DOHH2 (cell line): ENCODE measurements at regions not wholly inside any gene's neighbourhood (a gene's known extent, or its start where the extent isn't known, plus 50 kb on each side); places are given as distances from the start of the nearest gene placed in this dataset.

Experiments
- H3F3A ChIP-seq: fragments of 200-600 bp; sonication (generic), shearing (Covaris generic); 2 replicates; pipeline ENCODE4 v1.6.0; 2016; ENCODE audit warnings: antibody characterized with exemption, mild to moderate bottlenecking; ENCODE audit not compliant: control insufficient read depth, insufficient read depth
- H3K27ac ChIP-seq: fragments of 200-600 bp; sonication (generic); 2 replicates; pipeline ENCODE4 v1.5.1; 2014; ENCODE audit warnings: low read depth, mild to moderate bottlenecking, low read length, moderate library complexity
- H3K27me3 ChIP-seq: fragments of 200-600 bp; sonication (generic); 2 replicates; pipeline ENCODE4 v1.6.1; 2014; ENCODE audit warnings: mild to moderate bottlenecking, low read length, mixed read lengths; ENCODE audit not compliant: control insufficient read depth
- H3K36me3 ChIP-seq: fragments of 200-600 bp; sonication (generic); 2 replicates; pipeline ENCODE4 v1.6.1; 2014; ENCODE audit warnings: mild to moderate bottlenecking, low read length, moderate library complexity, mixed read lengths; ENCODE audit not compliant: control insufficient read depth
- H3K4me1 ChIP-seq: fragments of 200-600 bp; sonication (generic); 2 replicates; pipeline ENCODE4 v1.6.1; 2014; ENCODE audit warnings: mild to moderate bottlenecking, low read length, mixed read lengths; ENCODE audit not compliant: control insufficient read depth
- H3K4me2 ChIP-seq: fragments of 200-600 bp; sonication (generic); 2 replicates; pipeline ENCODE4 v1.6.0; 2014; ENCODE audit warnings: mild to moderate bottlenecking, low read length, moderate library complexity
- H3K4me3 ChIP-seq: fragments of 200-600 bp; sonication (generic); 2 replicates; pipeline ENCODE4 v1.5.1; 2014; ENCODE audit warnings: mild to moderate bottlenecking, low read length, mixed read lengths
- H3K79me2 ChIP-seq: fragments of 200-600 bp; sonication (generic); 2 replicates; pipeline ENCODE4 v1.6.1; 2014; ENCODE audit warnings: mild to moderate bottlenecking, low read length, mixed read lengths; ENCODE audit not compliant: control insufficient read depth
- H3K9me2 ChIP-seq: fragments of 200-600 bp; sonication (generic); replicated peaks from 2 replicates; pipeline ENCODE4 v1.6.1; 2014; ENCODE audit warnings: mild to moderate bottlenecking, low read length, mixed read lengths; ENCODE audit not compliant: control insufficient read depth
- H3K9me3 ChIP-seq: fragments of 200-600 bp; sonication (generic); 2 replicates; pipeline ENCODE4 v1.6.1; 2014; ENCODE audit warnings: antibody characterized with exemption, low read length, mixed read lengths; ENCODE audit not compliant: control insufficient read depth, insufficient read depth
- H4K20me1 ChIP-seq: fragments of 200-600 bp; sonication (generic); 2 replicates; pipeline ENCODE4 v1.6.0; 2014; ENCODE audit warnings: low read depth, mild to moderate bottlenecking, antibody characterized with exemption, low read length, moderate library complexity; ENCODE audit not compliant: control insufficient read depth, insufficient read depth
- EZH2phosphoT487 ChIP-seq: fragments of 200-600 bp; sonication (generic); IDR thresholded peaks from 2 replicates; pipeline ENCODE4 v1.6.1; 2017; ENCODE audit warnings: borderline replicate concordance, mild to moderate bottlenecking, antibody characterized with exemption, low read length, moderate library complexity, mixed read lengths
- TF ChIP-seq, protein P1 (sequence below): fragments of 200-600 bp; sonication (generic); IDR thresholded peaks from one replicate; pipeline ENCODE4 v1.5.1; 2014; ENCODE audit warnings: antibody characterized with exemption, mild to moderate bottlenecking, low read depth, low read length; ENCODE audit not compliant: poor library complexity, severe bottlenecking

GRCh38 chr22:22387386-22387736, 121.2 kb downstream of the ZNF280B start:
- H3K36me3 ChIP-seq: no peaks in the 10 kb centered on the region; the same call in 1 of the 2 replicates
- H3K27ac ChIP-seq: no peak overlapping the region
- peaks cover 27% of the 10 kb centered on the region for H3K4me1 ChIP-seq
- no peaks in the 10 kb centered on the region for H3K27me3 ChIP-seq
- no peaks in the 10 kb centered on the region for H3K9me2 ChIP-seq
- no peaks in the 10 kb centered on the region for H3K79me2 ChIP-seq
- H3K9me3 ChIP-seq: peaks cover 5% of the 10 kb centered on the region; the same call in 1 of the 2 replicates
- H3K4me2 ChIP-seq: no peak overlapping the region
- H3F3A ChIP-seq: peaks cover 3% of the 10 kb centered on the region; the same call in 1 of the 2 replicates
- no peak overlapping the region for H3K4me3 ChIP-seq
- no peaks in the 10 kb centered on the region for H4K20me1 ChIP-seq
- TF ChIP-seq, protein P1, sequence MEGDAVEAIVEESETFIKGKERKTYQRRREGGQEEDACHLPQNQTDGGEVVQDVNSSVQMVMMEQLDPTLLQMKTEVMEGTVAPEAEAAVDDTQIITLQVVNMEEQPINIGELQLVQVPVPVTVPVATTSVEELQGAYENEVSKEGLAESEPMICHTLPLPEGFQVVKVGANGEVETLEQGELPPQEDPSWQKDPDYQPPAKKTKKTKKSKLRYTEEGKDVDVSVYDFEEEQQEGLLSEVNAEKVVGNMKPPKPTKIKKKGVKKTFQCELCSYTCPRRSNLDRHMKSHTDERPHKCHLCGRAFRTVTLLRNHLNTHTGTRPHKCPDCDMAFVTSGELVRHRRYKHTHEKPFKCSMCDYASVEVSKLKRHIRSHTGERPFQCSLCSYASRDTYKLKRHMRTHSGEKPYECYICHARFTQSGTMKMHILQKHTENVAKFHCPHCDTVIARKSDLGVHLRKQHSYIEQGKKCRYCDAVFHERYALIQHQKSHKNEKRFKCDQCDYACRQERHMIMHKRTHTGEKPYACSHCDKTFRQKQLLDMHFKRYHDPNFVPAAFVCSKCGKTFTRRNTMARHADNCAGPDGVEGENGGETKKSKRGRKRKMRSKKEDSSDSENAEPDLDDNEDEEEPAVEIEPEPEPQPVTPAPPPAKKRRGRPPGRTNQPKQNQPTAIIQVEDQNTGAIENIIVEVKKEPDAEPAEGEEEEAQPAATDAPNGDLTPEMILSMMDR: no peak
- no peak for TF ChIP-seq EZH2phosphoT487

GRCh38 chr22:22388090-22388489, 120.5 kb downstream of the ZNF280B start:
- no peaks in the 10 kb centered on the region for H3K27me3 ChIP-seq
- TF ChIP-seq, protein P1: no peak
- TF ChIP-seq EZH2phosphoT487: no peak

GRCh38 chr22:22388494-22388893, 120.0 kb downstream of the ZNF280B start:
- peaks cover 5% of the 10 kb centered on the region; the same call in 1 of the 2 replicates for H3K36me3 ChIP-seq
- TF ChIP-seq, protein P1: no peak
- no peak for TF ChIP-seq EZH2phosphoT487
- H3K9me3 ChIP-seq: peaks cover 15% of the 10 kb centered on the region; the same call in 1 of the 2 replicates
- no peaks in the 10 kb centered on the region for H3K27me3 ChIP-seq
- no peaks in the 10 kb centered on the region for H3K79me2 ChIP-seq
- H3F3A ChIP-seq: 0 out of 2 replicates have a peak, but pooled peaks cover 2% of the 10 kb centered on the region
- no peaks in the 10 kb centered on the region for H3K9me2 ChIP-seq
- no peak overlapping the region for H3K4me2 ChIP-seq
- no peak overlapping the region for H3K27ac ChIP-seq
- peaks cover 20% of the 10 kb centered on the region for H3K4me1 ChIP-seq
- no peaks in the 10 kb centered on the region for H4K20me1 ChIP-seq
- no peak overlapping the region for H3K4me3 ChIP-seq

More at GRCh38 chr22:22388090-22388489, 120.5 kb downstream of the ZNF280B start:
- H4K20me1 ChIP-seq: no peaks in the 10 kb centered on the region
- H3K4me1 ChIP-seq: peaks cover 24% of the 10 kb centered on the region
- H3K27ac ChIP-seq: no peak overlapping the region
- H3K4me2 ChIP-seq: no peak overlapping the region
- H3K4me3 ChIP-seq: no peak overlapping the region
- H3K36me3 ChIP-seq: peaks cover 2% of the 10 kb centered on the region; the same call in 1 of the 2 replicates
- H3K79me2 ChIP-seq: no peaks in the 10 kb centered on the region
- 0 out of 2 replicates have a peak, but pooled peaks cover 2% of the 10 kb centered on the region for H3F3A ChIP-seq
- H3K9me3 ChIP-seq: peaks cover 11% of the 10 kb centered on the region; the same call in 1 of the 2 replicates
- no peaks in the 10 kb centered on the region for H3K9me2 ChIP-seq
